Inferior parietal cortex (tissue), 1 donor: ENCODE measurements at regions not wholly inside any gene's neighbourhood (a gene's known extent, or its start where the extent isn't known, plus 50 kb on each side); places are given as distances from the start of the nearest gene placed in this dataset.
"Not testable (repeated sequence)": the region's sequence is repeated elsewhere in the genome, so short reads cannot be mapped to it uniquely, and the experiment has no call there.

Experiments used
- DNase-seq: peaks from one replicate; pipeline ENCODE4 v3.0.0-alpha.2; 2016; ENCODE audit errors: extremely low spot score

GRCh38 chr7:148472406-148472805, 118.2 kb upstream of the C7orf33 start:
- DNase-seq = no peak

- no peak for DNase-seq
Observed at GRCh38 chr7:148473703-148474480, 116.7 kb upstream of the C7orf33 start.

- DNase-seq = no peak
Observed at GRCh38 chr7:148474481-148475025, 116.0 kb upstream of the C7orf33 start.

GRCh38 chr7:148478551-148478950, 112.0 kb upstream of the C7orf33 start:
- no peak for DNase-seq

- no peak for DNase-seq
Observed at GRCh38 chr7:148480479-148481146, 110.0 kb upstream of the C7orf33 start.

GRCh38 chr7:148481147-148481526, 109.4 kb upstream of the C7orf33 start:
- no peak for DNase-seq

- DNase-seq = no peak
Observed at GRCh38 chr7:148481971-148482626, 108.5 kb upstream of the C7orf33 start.

- no peak for DNase-seq
Observed at GRCh38 chr7:148483515-148484308, 106.9 kb upstream of the C7orf33 start.

GRCh38 chr7:148484486-148484885, 106.1 kb upstream of the C7orf33 start:
- DNase-seq = no peak

- peak; percentile 48 for DNase-seq
Observed at GRCh38 chr7:148485618-148486017, 104.9 kb upstream of the C7orf33 start.

GRCh38 chr7:148486937-148487336, 103.6 kb upstream of the C7orf33 start:
- DNase-seq = no peak

GRCh38 chr7:148487912-148488311, 102.7 kb upstream of the C7orf33 start:
- DNase-seq = no peak

- no peak for DNase-seq
Observed at GRCh38 chr7:148489678-148490077, 100.9 kb upstream of the C7orf33 start.

GRCh38 chr7:148492157-148492860, 98.3 kb upstream of the C7orf33 start:
- DNase-seq = no peak

GRCh38 chr7:148495605-148496004, 95.0 kb upstream of the C7orf33 start:
- no peak for DNase-seq

- no peak for DNase-seq
Observed at GRCh38 chr7:148500978-148501377, 89.6 kb upstream of the C7orf33 start.

GRCh38 chr7:148503900-148504487, 86.6 kb upstream of the C7orf33 start:
- peak; percentile 70 for DNase-seq

- no peak for DNase-seq
Observed at GRCh38 chr7:148505645-148506375, 84.8 kb upstream of the C7orf33 start.

- not testable (repeated sequence) for DNase-seq
Observed at GRCh38 chr7:148507064-148507573, 83.4 kb upstream of the C7orf33 start.

- no peak for DNase-seq
Observed at GRCh38 chr7:148507787-148508186, 82.8 kb upstream of the C7orf33 start.
